NT2/D1 (cell line): ENCODE measurements at regions not wholly inside any gene's neighbourhood (a gene's known extent, or its start where the extent isn't known, plus 50 kb on each side); places are given as distances from the start of the nearest gene placed in this dataset.

Experiments used
- YY1 ChIP-seq: IDR thresholded peaks from 2 replicates; pipeline ENCODE4 v1.6.1; 2011; ENCODE audit not compliant: insufficient read length, insufficient read depth
- ZNF274 ChIP-seq: IDR thresholded peaks from 2 replicates; pipeline ENCODE4 v1.6.1; 2011; ENCODE audit warnings: mild to moderate bottlenecking, low read depth, low read length

- TF ChIP-seq YY1 (no peak), ZNF274 (no peak)
Observed at GRCh38 chr1:95366498-95366897, 132.5 kb downstream of the RWDD3 start.
